ENCODE measurements at regions not wholly inside any gene's neighbourhood (a gene's known extent, or its start where the extent isn't known, plus 50 kb on each side); places are given as distances from the start of the nearest gene placed in this dataset.

GRCh38 chr1:60224523-60224922, 151.0 kb upstream of the C1orf87 start:
- Histone ChIP-seq H3K27ac (ENCODE audit: low read depth, low read length) (no peak overlapping the region), H3K9ac (ENCODE audit: low read length in 5 of 5) (no peak overlapping the region), H3K4me1 (ENCODE audit: control insufficient read depth in 5 of 5, insufficient read depth in 5 of 5, low read length in 5 of 5) (no peaks in the 10 kb centered on the region), H3K36me3 (ENCODE audit: control insufficient read depth in 5 of 5, insufficient read depth in 5 of 5, low read length in 5 of 5) (no peaks in the 10 kb centered on the region), H3K27me3 (ENCODE audit: control insufficient read depth in 5 of 5, insufficient read depth in 4 of 5, low read length in 5 of 5) (no peaks in the 10 kb centered on the region), H3K4me3 (ENCODE audit: low read depth in 1 of 5, low read length in 5 of 5) (no peak overlapping the region), H3K9me3 (ENCODE audit: control insufficient read depth in 5 of 5, low read length in 5 of 5) (no peaks in the 10 kb centered on the region)

- H3K9me3 ChIP-seq (ENCODE audit: control insufficient read depth in 5 of 5, low read length in 5 of 5) = no peaks in the 10 kb centered on the region
- H3K9ac ChIP-seq (ENCODE audit: low read length in 5 of 5) = no peak overlapping the region
- H3K4me3 ChIP-seq (ENCODE audit: low read depth in 1 of 5, low read length in 5 of 5) = no peak overlapping the region
- no peaks in the 10 kb centered on the region for H3K27me3 ChIP-seq (ENCODE audit: control insufficient read depth in 5 of 5, insufficient read depth in 4 of 5, low read length in 5 of 5)
- no peaks in the 10 kb centered on the region for H3K4me1 ChIP-seq (ENCODE audit: control insufficient read depth in 5 of 5, insufficient read depth in 5 of 5, low read length in 5 of 5)
- no peaks in the 10 kb centered on the region for H3K36me3 ChIP-seq (ENCODE audit: control insufficient read depth in 5 of 5, insufficient read depth in 5 of 5, low read length in 5 of 5)
- H3K27ac ChIP-seq (ENCODE audit: low read depth, low read length) = no peak overlapping the region
These were observed 149.6 kb upstream of the C1orf87 start for GRCh38 chr1:60223158-60223557.

GRCh38 chr1:60222360-60223115, 149.0 kb upstream of the C1orf87 start:
- H3K27me3 ChIP-seq (ENCODE audit: control insufficient read depth in 5 of 5, insufficient read depth in 4 of 5, low read length in 5 of 5) = no peaks in the 10 kb centered on the region

GRCh38 chr1:60213253-60213652, 139.7 kb upstream of the C1orf87 start:
- Histone ChIP-seq H3K4me1 (ENCODE audit: control insufficient read depth in 5 of 5, insufficient read depth in 5 of 5, low read length in 5 of 5) (no peaks in the 10 kb centered on the region), H3K9me3 (ENCODE audit: control insufficient read depth in 5 of 5, low read length in 5 of 5) (no peaks in the 10 kb centered on the region), H3K27ac (ENCODE audit: low read depth, low read length) (no peak overlapping the region), H3K27me3 (ENCODE audit: control insufficient read depth in 5 of 5, insufficient read depth in 4 of 5, low read length in 5 of 5) (no peaks in the 10 kb centered on the region), H3K4me3 (ENCODE audit: low read depth in 1 of 5, low read length in 5 of 5) (no peak overlapping the region), H3K9ac (ENCODE audit: low read length in 5 of 5) (no peak overlapping the region), H3K36me3 (ENCODE audit: control insufficient read depth in 5 of 5, insufficient read depth in 5 of 5, low read length in 5 of 5) (no peaks in the 10 kb centered on the region)

More at GRCh38 chr1:60222360-60223115, 149.0 kb upstream of the C1orf87 start:
- no peak overlapping the region for H3K9ac ChIP-seq (ENCODE audit: low read length in 5 of 5)
- H3K36me3 ChIP-seq (ENCODE audit: control insufficient read depth in 5 of 5, insufficient read depth in 5 of 5, low read length in 5 of 5) = no peaks in the 10 kb centered on the region
- no peak overlapping the region for H3K27ac ChIP-seq (ENCODE audit: low read depth, low read length)
- no peaks in the 10 kb centered on the region for H3K4me1 ChIP-seq (ENCODE audit: control insufficient read depth in 5 of 5, insufficient read depth in 5 of 5, low read length in 5 of 5)
- no peak overlapping the region for H3K4me3 ChIP-seq (ENCODE audit: low read depth in 1 of 5, low read length in 5 of 5)
- H3K9me3 ChIP-seq (ENCODE audit: control insufficient read depth in 5 of 5, low read length in 5 of 5) = no peaks in the 10 kb centered on the region

- no peaks in the 10 kb centered on the region for H3K4me1 ChIP-seq (ENCODE audit: control insufficient read depth in 5 of 5, insufficient read depth in 5 of 5, low read length in 5 of 5)
- no peaks in the 10 kb centered on the region for H3K36me3 ChIP-seq (ENCODE audit: control insufficient read depth in 5 of 5, insufficient read depth in 5 of 5, low read length in 5 of 5)
- H3K4me3 ChIP-seq (ENCODE audit: low read depth in 1 of 5, low read length in 5 of 5) = no peak overlapping the region
- H3K27me3 ChIP-seq (ENCODE audit: control insufficient read depth in 5 of 5, insufficient read depth in 4 of 5, low read length in 5 of 5) = no peaks in the 10 kb centered on the region
- no peaks in the 10 kb centered on the region for H3K9me3 ChIP-seq (ENCODE audit: control insufficient read depth in 5 of 5, low read length in 5 of 5)
- no peak overlapping the region for H3K27ac ChIP-seq (ENCODE audit: low read depth, low read length)
- H3K9ac ChIP-seq (ENCODE audit: low read length in 5 of 5) = no peak overlapping the region
These were observed 122.5 kb upstream of the C1orf87 start for GRCh38 chr1:60196026-60196425.

GRCh38 chr1:60185684-60186083, 112.1 kb upstream of the C1orf87 start:
- Histone ChIP-seq H3K27me3 (ENCODE audit: control insufficient read depth in 5 of 5, insufficient read depth in 4 of 5, low read length in 5 of 5) (no peaks in the 10 kb centered on the region), H3K36me3 (ENCODE audit: control insufficient read depth in 5 of 5, insufficient read depth in 5 of 5, low read length in 5 of 5) (no peaks in the 10 kb centered on the region), H3K4me3 (ENCODE audit: low read depth in 1 of 5, low read length in 5 of 5) (no peak overlapping the region), H3K27ac (ENCODE audit: low read depth, low read length) (no peak overlapping the region), H3K9ac (ENCODE audit: low read length in 5 of 5) (no peak overlapping the region), H3K9me3 (ENCODE audit: control insufficient read depth in 5 of 5, low read length in 5 of 5) (peaks cover 0 to 10% (median 3%) of the 10 kb centered on the region in 5 donors), H3K4me1 (ENCODE audit: control insufficient read depth in 5 of 5, insufficient read depth in 5 of 5, low read length in 5 of 5) (no peaks in the 10 kb centered on the region)

GRCh38 chr1:60184521-60184920, 111.0 kb upstream of the C1orf87 start:
- H3K4me1 ChIP-seq (ENCODE audit: control insufficient read depth in 5 of 5, insufficient read depth in 5 of 5, low read length in 5 of 5) = no peaks in the 10 kb centered on the region
- no peaks in the 10 kb centered on the region for H3K27me3 ChIP-seq (ENCODE audit: control insufficient read depth in 5 of 5, insufficient read depth in 4 of 5, low read length in 5 of 5)
- peaks cover 0 to 10% (median 3%) of the 10 kb centered on the region in 5 donors for H3K9me3 ChIP-seq (ENCODE audit: control insufficient read depth in 5 of 5, low read length in 5 of 5)
- no peak overlapping the region for H3K27ac ChIP-seq (ENCODE audit: low read depth, low read length)
- no peak overlapping the region for H3K4me3 ChIP-seq (ENCODE audit: low read depth in 1 of 5, low read length in 5 of 5)
- H3K9ac ChIP-seq (ENCODE audit: low read length in 5 of 5) = no peak overlapping the region
- H3K36me3 ChIP-seq (ENCODE audit: control insufficient read depth in 5 of 5, insufficient read depth in 5 of 5, low read length in 5 of 5) = no peaks in the 10 kb centered on the region

GRCh38 chr1:60173729-60174505, 100.3 kb upstream of the C1orf87 start:
- Histone ChIP-seq H3K9ac (ENCODE audit: low read length in 5 of 5) (no peak overlapping the region), H3K9me3 (ENCODE audit: control insufficient read depth in 5 of 5, low read length in 5 of 5) (peaks cover 0 to 4% (median 3%) of the 10 kb centered on the region in 5 donors), H3K27ac (ENCODE audit: low read depth, low read length) (no peak overlapping the region), H3K36me3 (ENCODE audit: control insufficient read depth in 5 of 5, insufficient read depth in 5 of 5, low read length in 5 of 5) (no peaks in the 10 kb centered on the region), H3K4me3 (ENCODE audit: low read depth in 1 of 5, low read length in 5 of 5) (no peak overlapping the region), H3K4me1 (ENCODE audit: control insufficient read depth in 5 of 5, insufficient read depth in 5 of 5, low read length in 5 of 5) (no peaks in the 10 kb centered on the region), H3K27me3 (ENCODE audit: control insufficient read depth in 5 of 5, insufficient read depth in 4 of 5, low read length in 5 of 5) (no peaks in the 10 kb centered on the region)

- Histone ChIP-seq H3K9ac (ENCODE audit: low read length in 5 of 5) (no peak overlapping the region), H3K27me3 (ENCODE audit: control insufficient read depth in 5 of 5, insufficient read depth in 4 of 5, low read length in 5 of 5) (no peaks in the 10 kb centered on the region), H3K4me3 (ENCODE audit: low read depth in 1 of 5, low read length in 5 of 5) (no peak overlapping the region), H3K4me1 (ENCODE audit: control insufficient read depth in 5 of 5, insufficient read depth in 5 of 5, low read length in 5 of 5) (no peaks in the 10 kb centered on the region), H3K27ac (ENCODE audit: low read depth, low read length) (no peak overlapping the region), H3K9me3 (ENCODE audit: control insufficient read depth in 5 of 5, low read length in 5 of 5) (peaks cover 0 to 4% (median 3%) of the 10 kb centered on the region in 5 donors), H3K36me3 (ENCODE audit: control insufficient read depth in 5 of 5, insufficient read depth in 5 of 5, low read length in 5 of 5) (no peaks in the 10 kb centered on the region)
These were observed 99.4 kb upstream of the C1orf87 start for GRCh38 chr1:60173006-60173405.

GRCh38 chr1:60171801-60172200, 98.2 kb upstream of the C1orf87 start:
- Histone ChIP-seq H3K36me3 (ENCODE audit: control insufficient read depth in 5 of 5, insufficient read depth in 5 of 5, low read length in 5 of 5) (no peaks in the 10 kb centered on the region), H3K9ac (ENCODE audit: low read length in 5 of 5) (no peak overlapping the region), H3K27me3 (ENCODE audit: control insufficient read depth in 5 of 5, insufficient read depth in 4 of 5, low read length in 5 of 5) (no peaks in the 10 kb centered on the region), H3K27ac (ENCODE audit: low read depth, low read length) (no peak overlapping the region), H3K4me1 (ENCODE audit: control insufficient read depth in 5 of 5, insufficient read depth in 5 of 5, low read length in 5 of 5) (no peaks in the 10 kb centered on the region), H3K9me3 (ENCODE audit: control insufficient read depth in 5 of 5, low read length in 5 of 5) (peaks cover 0 to 4% (median 3%) of the 10 kb centered on the region in 5 donors), H3K4me3 (ENCODE audit: low read depth in 1 of 5, low read length in 5 of 5) (no peak overlapping the region)

Data from subcutaneous abdominal adipose tissue (tissue), 5 donors.